ENCODE measurements at regions not wholly inside any gene's neighbourhood (a gene's known extent, or its start where the extent isn't known, plus 50 kb on each side); places are given as distances from the start of the nearest gene placed in this dataset.

- H3T11ph ChIP-seq (ENCODE audit: low read length), result no peak overlapping the region
- H3K4me2 ChIP-seq (ENCODE audit: insufficient read depth, insufficient read length, low read length), result no peak overlapping the region
- H4K20me1 ChIP-seq (ENCODE audit: control insufficient read depth, insufficient read depth, insufficient read length), result no peaks in the 10 kb centered on the region
- H3K23me2 ChIP-seq (ENCODE audit: insufficient read length, low read depth, low read length, poor library complexity, severe bottlenecking), result no peaks in the 10 kb centered on the region
- H4K91ac ChIP-seq (ENCODE audit: insufficient read length, low read depth, low read length), result no peak overlapping the region
- no peak overlapping the region for H2AFZ ChIP-seq (ENCODE audit: low read length)
- no peak overlapping the region for H2AK5ac ChIP-seq (ENCODE audit: insufficient read length, low read length)
- no peak overlapping the region for H2BK15ac ChIP-seq (ENCODE audit: low read depth, low read length)
- Mint-ChIP-seq H3K9me3 (peaks cover 32 to 34% of the 10 kb centered on the region in 2 experiments), H3K27ac (no peak overlapping the region), H3K36me3 (ENCODE audit: insufficient read depth in 1 of 3, low read depth in 3 of 3) (peaks cover 7 to 31% (median 16%) of the 10 kb centered on the region in 3 experiments; a peak in 6 of 7 replicates), H3K4me1 (peaks cover 3% of the 10 kb centered on the region in 2 experiments; a peak in 2 of 4 replicates), H3K4me3 (no peak overlapping the region), H3K27me3 (ENCODE audit: low read depth) (no peaks in the 10 kb centered on the region; the same call in 1 of the 2 replicates)
- H2BK5ac ChIP-seq (ENCODE audit: insufficient read length, low read length), result no peak overlapping the region
- no peak overlapping the region for H3K14ac ChIP-seq (ENCODE audit: insufficient read depth, low read length)
- no peaks in the 10 kb centered on the region for H3K27me3 ChIP-seq (ENCODE audit: insufficient read depth, low read length)
- DNase-seq, result no peak
- H3K27ac ChIP-seq (ENCODE audit: insufficient read length, low read depth, low read length), result no peak overlapping the region
- H3K18ac ChIP-seq (ENCODE audit: insufficient read length, low read depth, low read length), result no peak overlapping the region
- no peaks in the 10 kb centered on the region for H3K4me1 ChIP-seq (ENCODE audit: insufficient read depth, low read length)
- H3K79me2 ChIP-seq (ENCODE audit: insufficient read depth, low read length), result no peaks in the 10 kb centered on the region
- no peak overlapping the region for H3K9ac ChIP-seq (ENCODE audit: extremely low read depth, insufficient read length, low read length)
- H4K5ac ChIP-seq (ENCODE audit: insufficient read length, low read depth, low read length), result no peak overlapping the region
- no peak overlapping the region for H3K56ac ChIP-seq (ENCODE audit: insufficient read length, low read depth, low read length)
- TF ChIP-seq, protein P1, sequence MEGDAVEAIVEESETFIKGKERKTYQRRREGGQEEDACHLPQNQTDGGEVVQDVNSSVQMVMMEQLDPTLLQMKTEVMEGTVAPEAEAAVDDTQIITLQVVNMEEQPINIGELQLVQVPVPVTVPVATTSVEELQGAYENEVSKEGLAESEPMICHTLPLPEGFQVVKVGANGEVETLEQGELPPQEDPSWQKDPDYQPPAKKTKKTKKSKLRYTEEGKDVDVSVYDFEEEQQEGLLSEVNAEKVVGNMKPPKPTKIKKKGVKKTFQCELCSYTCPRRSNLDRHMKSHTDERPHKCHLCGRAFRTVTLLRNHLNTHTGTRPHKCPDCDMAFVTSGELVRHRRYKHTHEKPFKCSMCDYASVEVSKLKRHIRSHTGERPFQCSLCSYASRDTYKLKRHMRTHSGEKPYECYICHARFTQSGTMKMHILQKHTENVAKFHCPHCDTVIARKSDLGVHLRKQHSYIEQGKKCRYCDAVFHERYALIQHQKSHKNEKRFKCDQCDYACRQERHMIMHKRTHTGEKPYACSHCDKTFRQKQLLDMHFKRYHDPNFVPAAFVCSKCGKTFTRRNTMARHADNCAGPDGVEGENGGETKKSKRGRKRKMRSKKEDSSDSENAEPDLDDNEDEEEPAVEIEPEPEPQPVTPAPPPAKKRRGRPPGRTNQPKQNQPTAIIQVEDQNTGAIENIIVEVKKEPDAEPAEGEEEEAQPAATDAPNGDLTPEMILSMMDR (conservative IDR thresholded peaks at IDR 0.05), result no peak
- peaks cover 13% of the 10 kb centered on the region for H3K9me3 ChIP-seq (ENCODE audit: control insufficient read depth, low read depth, low read length)
- no peak overlapping the region for H4K8ac ChIP-seq (replicated peaks; ENCODE audit: insufficient read length, low read depth, low read length)
- H3K4ac ChIP-seq (ENCODE audit: low read depth, low read length), result no peak overlapping the region
- H2BK12ac ChIP-seq (ENCODE audit: insufficient read length, low read depth, low read length), result no peak overlapping the region
- H3K79me1 ChIP-seq (ENCODE audit: insufficient read depth, low read depth, low read length, poor library complexity, severe bottlenecking), result no peaks in the 10 kb centered on the region
- H2BK120ac ChIP-seq (ENCODE audit: low read depth, low read length, poor library complexity, severe bottlenecking), result no peak overlapping the region
- H3K23ac ChIP-seq (ENCODE audit: insufficient read length, low read depth, low read length), result no peak overlapping the region
- H2BK20ac ChIP-seq (ENCODE audit: low read depth, low read length, poor library complexity, severe bottlenecking), result no peak overlapping the region
These were observed 581.4 kb upstream of the PTGER4 start for GRCh38 chr5:40098313-40098712.

Data from H9 (cell line).